HG03196 (cell line): ENCODE measurements at regions not wholly inside any gene's neighbourhood (a gene's known extent, or its start where the extent isn't known, plus 50 kb on each side); places are given as distances from the start of the nearest gene placed in this dataset.

ENCODE experiments used
- ATAC-seq: cut with Tn5 transposase; IDR thresholded peaks from one replicate; pipeline ENCODE4 v1.9.1; 2021; ENCODE audit not compliant: unreplicated experiment

DNA sequence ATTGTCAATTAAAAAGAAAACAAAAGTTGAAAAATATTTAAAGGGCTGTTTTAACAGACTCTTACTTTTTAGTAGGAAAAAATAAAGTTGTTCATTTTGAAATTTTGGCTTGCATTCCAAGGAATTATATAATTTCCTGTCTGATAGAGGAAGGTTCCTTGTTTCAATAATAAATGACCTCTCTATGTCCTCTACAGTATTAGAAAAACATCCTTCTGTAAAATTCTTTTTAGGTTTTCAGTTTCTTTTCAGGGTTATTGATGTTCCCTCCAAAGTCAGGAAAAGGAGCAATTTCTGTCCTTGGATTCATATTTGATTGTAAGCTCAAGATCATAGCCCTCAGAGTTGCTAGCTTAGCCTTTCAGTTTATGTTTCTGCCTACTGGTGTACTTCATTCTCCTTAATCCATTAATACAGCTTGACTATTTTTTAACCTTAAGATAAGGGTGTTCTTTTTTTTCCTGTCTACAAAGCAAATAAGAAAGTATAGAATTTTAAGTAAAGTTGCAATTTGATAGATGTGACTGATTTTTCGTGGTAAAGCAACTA is 125.2 kb upstream of the COL3A1 start:
- no peak for ATAC-seq

DNA sequence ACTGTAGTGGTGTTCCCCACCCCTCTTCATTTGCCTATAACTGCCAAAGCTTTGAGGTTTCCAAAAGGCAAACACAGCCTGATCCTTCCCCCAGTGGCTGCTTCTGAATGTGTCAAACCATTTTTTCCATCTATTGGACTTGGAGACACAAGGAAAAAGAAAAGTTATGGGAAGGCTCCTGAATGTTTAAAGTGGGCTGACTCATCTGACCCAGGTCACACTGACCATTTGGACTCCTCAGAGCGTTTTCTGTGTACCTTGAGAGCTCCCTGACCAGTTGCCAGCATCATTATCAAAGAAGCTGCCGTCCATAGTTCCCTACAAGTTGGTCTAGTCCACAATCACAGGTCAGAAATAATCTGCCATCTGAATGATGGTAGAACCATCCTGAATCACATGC is 123.4 kb upstream of the COL3A1 start:
- ATAC-seq: no peak

DNA sequence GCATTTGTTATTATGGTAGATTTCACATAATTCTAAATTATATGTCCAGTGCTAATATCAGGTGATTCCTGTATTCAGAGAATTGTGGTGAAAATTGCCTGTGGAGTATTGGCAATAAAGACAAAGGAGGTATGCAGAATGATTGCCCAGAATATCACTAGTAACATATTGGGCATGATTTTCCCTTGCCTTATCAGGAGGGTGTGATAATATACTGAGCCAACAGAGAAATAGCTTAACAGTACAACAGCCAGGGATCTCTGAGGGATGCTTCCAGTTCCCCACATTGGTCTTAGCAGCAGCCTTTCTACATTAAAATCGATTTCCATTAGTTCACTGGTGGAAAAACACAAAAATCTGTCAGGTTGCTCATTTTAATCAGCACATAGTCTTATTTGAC is 122.9 kb upstream of the COL3A1 start:
- no peak for ATAC-seq

DNA sequence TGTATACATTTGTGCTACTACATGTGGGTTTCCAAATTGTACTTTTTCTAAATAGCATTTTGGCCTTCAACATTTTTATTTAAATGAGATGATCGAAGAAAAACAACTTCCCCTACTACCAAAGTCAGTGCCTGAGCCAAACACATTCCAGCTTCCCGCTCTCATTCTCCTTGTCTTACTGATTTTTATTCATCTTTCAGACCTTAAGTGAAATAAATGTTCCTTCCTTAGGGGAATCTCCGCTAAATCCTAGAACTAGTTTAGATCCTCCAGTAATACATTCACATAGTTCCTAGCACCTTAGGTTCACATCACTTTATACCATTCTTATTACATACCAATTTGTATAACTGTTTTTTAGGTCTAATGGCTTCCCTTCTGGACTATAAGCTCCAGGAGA is 122.3 kb upstream of the COL3A1 start:
- ATAC-seq: no peak

DNA sequence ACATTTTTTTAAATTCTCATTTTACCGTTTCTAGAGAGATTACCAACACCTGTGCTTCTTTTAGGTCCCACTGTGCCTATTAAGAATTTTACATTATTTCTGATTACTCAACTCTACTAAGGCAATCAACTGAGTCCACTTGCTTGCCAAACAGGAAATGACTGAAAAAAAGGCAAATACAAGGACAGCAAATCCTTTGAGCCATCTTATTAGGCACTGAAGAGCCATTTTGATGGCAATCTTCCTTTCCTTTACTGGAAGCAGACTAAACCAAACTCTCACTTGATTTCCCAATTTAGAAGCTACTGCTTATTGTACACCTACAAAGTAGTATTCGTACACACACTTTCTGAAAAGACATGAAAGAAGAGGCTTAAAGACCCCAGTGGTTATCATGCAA is 121.4 kb upstream of the COL3A1 start:
- ATAC-seq: no peak

DNA sequence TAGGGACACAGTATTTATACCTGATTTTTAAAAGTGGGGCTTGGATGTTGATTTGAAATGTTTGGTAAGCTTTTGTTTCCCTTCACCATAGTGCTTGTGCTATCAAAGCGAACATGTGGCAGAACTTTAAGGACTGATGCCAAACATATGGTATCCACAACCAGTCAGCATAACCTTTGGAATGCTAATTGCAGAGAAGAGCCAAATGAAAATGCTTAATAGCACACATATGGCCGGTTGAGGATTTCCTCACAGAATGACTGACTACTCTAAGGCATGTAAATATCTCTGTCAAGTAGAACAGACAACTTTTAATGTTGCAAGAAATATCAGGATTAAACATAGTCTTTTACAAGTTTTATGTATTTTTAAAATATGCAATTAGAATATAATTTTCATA is 120.9 kb upstream of the COL3A1 start:
- ATAC-seq: no peak

DNA sequence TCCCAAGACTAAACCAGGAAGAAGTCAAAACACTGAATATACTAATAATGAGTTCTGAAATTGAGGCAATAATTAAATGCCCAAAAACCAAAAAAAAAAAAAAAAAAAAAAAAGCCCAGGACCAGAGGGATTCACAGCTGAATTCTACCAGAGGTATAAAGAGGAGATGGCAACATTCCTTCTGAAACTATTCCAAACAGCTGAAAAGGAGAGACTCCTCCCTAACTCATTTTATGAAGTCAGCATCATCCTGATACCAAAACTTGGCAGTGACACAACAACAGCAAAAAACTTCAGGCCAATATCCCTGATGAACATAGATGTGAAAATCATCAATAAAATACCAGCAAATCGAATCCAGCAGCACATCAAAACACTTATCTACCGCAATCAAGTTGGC is 108.5 kb upstream of the COL3A1 start:
- ATAC-seq: no peak

DNA sequence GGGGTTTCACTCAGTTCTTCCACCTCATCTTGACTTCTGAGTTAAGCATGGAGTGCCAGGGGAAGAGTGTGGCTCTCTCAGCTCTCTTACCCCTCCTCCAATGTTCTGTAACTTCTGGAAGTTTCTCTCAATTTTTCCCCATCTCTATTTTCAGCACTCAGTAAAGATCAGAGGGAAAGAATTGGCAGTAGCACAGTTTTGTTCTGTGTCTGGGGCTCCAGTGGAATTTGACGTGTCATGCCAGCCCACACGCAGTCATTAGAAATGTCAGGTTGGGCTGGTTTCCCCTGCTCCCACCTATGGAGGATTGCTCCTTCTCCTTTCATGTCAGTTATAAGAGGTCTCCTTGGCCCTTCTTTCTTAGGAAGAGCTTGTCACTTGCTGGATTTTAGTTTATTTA is 104.6 kb upstream of the COL3A1 start:
- no peak for ATAC-seq

DNA sequence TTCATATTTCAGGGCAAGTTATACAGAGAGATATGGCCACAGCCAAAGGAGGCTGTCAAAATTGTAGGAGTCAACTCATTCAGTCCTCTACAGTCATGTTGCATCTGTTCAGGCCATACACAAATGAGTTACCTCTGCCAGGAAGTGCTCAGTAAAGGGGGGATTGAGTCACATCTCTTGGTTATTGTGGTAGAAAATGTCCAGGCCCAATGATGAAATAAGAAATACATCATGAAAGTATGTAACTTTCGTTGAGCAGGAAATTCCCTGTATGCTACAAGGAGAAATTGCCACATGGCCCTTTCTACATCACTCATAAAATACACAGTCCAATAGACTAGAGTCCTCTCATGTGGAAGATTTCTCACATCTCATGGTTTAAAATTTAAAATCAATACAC is 103.9 kb upstream of the COL3A1 start:
- no peak for ATAC-seq

DNA sequence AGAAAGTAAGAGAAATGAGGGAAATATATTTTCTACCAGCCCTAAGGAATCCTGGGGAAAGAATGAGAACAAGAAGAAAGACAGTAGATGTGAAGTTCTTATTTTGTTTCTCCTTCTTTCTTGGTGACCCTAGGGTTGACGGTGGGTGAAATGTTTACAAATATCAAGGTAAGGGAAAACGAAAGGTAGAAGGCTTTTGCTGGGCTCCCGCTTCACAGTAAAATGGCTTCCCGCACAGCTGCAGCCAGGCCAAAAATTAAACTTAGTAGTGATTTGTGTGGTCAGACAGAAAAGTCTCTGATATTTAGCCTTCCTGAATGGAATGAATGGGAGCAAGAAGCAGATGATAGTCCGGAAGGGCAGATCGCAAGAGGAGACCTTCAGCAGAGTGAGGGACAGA is 99.1 kb upstream of the COL3A1 start:
- no peak for ATAC-seq

DNA sequence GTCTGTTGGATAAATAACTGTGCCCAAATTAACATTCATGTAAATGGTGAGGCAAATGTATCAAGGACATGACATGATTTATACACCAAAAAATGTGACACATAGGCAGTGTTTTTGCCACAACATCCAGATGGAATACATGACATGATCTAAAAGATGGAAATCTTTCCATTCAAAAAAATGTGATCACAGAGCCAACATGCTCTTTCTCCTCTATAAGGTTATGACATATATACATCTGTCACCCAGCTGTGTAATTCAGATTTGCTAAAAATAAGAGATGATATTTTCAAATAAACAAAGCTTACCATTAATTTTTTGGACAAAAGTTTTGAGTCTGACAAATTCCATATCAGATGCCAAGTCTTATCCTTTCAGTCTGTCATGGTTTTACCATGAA is 95.5 kb upstream of the COL3A1 start:
- ATAC-seq: no peak

DNA sequence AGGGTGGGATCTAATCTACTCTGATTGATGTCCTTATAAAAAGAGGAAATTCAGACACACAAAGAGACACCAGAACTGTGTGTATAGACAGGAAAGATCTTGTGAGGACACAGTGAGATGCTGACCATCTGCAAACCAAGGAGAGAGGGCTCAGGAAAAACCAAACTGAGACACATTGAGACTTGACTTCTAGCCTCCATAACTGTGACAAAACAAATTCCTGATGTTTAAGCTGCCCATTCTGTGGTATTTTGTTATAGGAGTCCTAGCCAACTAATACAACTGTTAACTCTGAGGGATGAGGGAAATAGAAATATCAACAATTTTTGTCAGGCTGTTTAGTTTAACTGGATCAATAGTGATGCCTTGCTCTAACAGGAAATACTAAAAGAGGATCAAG is 93.4 kb upstream of the COL3A1 start:
- no peak for ATAC-seq

DNA sequence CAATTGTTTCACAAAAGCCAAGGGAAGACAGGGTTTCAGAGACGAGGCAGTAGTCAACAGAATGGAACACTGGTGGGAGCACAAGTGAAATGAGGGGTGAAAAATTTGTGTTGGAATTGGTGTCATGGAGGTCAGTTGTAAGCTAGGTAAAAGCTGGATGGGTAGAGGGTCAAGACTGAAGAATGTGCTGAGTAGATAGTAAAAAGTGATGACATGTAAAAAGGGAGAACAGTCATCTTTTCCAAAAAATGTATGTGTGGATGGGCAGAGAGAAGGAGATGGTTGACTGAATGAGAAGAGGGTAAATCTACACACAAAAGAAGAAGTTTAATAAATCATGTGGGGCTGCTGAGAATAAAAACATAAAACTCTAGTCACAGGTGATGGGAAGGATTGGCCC is 92.7 kb upstream of the COL3A1 start:
- ATAC-seq: no peak

DNA sequence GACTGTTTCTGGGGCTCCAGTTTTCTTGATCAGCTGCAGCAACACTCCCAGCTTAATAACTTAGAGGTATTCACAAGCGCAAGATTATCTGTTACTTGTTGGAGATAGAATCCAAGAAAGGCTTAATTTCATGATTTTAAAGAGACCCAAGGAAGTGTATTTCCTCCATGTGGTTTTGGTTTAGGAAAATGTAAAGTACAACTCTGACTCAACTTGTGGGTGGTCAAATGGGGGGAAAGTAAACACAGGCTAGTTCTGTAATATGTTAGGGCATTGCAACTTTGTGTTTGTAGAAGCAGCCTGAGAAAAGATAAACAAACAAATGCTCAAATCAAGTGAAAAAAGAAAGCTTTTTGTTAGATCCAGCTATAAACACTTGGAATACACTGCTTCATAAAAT is 90.1 kb upstream of the COL3A1 start:
- ATAC-seq: no peak

DNA sequence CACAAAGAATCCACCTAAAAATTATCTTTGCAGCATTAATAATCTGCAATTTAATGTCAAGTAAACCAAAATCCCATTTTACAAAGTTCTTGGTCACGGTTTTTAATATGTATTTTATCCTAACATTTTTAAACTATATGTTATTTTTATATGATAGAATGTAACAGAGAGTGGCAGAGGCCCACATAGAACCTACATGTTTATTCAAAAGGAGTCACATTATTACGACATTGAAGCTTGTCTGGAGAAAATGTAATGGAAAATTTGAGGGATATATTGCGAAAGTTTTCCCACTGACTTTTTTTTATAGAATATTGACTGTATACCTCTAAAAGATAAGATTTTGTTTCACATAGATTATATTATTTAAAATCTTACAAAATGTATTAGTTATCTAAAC is 89.7 kb upstream of the COL3A1 start:
- no peak for ATAC-seq

DNA sequence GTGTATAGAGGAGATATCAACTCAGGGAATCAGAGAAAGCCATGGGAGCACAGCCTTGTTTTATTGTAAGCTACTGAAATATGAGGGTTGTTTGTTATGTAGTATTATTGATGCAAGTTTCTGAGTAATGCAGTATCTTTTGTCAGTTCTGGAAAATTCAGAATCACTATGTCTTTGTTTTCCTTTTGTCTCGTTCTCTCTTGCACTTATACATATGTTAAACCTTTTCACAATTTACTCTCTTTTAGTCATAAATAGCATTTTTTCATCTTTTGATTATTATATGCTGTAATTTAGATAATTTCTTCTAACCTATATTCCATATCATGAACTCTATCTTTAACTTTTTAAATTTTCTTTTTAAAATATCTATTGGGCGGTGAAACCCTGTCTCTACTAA is 85.0 kb upstream of the COL3A1 start:
- ATAC-seq: no peak

DNA sequence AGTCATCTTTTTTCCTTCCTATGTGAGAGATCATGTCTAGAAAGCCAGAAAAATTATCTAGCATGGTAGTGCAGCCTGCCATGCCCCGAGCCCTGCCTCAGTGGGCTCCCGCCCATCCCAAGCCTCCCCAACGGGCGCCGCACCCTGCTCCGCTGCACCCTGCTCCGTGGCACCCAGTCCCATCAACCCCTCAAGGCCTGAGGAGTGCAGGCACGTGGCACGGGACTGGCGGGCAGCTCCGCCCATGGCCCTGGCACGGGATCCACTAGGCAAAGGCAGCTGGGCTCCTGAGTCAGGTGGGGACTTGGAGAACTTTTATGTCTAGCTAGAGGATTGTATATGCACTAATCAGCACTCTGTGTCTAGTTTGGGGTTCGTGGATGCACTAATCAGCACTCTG is 83.4 kb upstream of the COL3A1 start:
- ATAC-seq: no peak

DNA sequence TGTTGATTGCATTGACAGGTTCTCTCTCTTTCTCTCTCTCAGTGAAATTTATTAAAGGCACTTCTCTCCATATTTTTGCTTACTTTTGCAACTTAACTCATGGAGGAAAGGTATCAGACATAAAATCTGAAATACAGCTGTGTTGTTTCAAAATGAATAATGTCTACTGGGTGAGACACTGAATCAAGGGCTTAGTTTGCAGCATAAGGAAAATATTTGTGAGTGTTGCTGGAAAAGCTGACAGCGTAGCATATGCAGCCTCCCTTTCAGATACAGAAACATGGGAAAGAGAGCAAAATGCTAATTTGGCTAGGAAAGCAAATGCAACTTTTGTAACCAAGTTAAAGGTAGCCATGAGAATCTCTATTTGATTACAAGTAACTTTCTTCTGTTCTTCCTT is 81.5 kb upstream of the COL3A1 start:
- no peak for ATAC-seq

DNA sequence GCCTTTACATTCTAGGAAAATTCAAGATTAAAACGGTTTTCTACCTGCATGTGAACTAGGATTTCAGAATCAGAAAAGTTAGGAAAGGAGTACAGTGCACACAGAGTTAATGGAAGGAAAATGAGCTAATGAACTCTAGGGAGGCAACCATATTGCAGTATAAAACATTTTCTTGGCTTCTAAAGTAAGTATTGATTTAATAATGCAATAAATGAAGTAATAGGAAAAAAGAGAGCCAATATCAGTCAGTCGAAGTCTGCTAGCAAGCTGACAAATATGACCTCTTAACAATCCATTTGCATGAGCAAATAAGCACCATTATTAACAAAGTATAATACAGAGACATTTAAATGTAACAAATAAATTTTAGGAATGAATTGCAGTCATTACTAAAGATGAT is 80.2 kb upstream of the COL3A1 start:
- no peak for ATAC-seq

DNA sequence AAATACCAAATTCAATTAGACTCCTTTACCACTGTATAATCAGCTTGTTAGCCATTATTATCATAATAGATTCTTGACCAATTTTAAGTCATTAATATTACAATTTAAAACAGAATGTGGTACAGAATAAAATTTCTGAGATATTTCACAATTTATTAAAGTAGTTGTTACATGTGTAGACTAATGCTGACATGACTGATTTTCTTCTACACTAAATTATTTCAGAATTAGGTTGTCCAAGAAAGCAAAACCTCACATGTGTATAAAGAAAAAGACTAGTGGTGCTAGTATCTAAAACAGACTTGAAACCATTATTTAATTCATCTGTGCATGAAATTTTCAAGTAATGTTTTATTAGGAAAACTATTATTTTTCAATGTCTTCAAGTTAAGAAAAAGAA is 79.2 kb upstream of the COL3A1 start:
- ATAC-seq: no peak

DNA sequence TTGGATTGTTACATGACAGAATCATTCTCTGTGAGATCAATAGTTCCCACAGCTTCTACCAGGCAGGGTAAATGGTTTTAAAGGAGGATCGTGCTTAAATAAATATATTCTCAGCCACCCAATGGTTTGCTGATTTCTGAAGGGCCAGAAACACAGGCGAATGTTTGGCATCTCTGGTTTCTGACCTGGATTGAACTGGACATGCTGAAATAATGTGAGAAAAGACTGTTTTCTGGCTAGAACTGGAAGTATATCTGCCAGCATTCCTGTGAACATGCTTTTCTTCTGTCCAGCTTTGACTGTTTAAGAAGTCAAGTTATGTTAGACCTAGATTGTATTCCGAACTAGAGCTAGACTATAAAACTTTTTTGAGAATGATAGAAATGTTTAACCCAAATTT is 77.1 kb upstream of the COL3A1 start:
- ATAC-seq: no peak

DNA sequence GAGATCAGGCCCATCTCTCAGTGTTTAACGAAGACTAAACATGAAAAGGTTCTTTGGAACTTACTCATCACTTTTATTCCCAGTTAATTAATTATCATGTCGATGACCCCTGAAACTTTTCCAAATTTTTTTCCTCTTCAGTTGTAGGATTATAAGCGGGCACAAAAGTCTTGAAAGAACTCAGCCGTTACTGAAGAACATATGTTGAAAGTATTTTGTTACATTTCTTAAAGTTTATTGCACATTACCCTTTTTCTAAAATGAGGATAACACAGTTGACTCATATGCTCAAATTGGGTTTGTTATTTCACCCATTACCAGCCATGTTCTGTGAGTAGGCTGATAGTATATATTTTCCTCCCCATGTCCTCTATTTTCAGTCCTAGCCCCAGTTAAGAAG is 75.9 kb upstream of the COL3A1 start:
- ATAC-seq: no peak

DNA sequence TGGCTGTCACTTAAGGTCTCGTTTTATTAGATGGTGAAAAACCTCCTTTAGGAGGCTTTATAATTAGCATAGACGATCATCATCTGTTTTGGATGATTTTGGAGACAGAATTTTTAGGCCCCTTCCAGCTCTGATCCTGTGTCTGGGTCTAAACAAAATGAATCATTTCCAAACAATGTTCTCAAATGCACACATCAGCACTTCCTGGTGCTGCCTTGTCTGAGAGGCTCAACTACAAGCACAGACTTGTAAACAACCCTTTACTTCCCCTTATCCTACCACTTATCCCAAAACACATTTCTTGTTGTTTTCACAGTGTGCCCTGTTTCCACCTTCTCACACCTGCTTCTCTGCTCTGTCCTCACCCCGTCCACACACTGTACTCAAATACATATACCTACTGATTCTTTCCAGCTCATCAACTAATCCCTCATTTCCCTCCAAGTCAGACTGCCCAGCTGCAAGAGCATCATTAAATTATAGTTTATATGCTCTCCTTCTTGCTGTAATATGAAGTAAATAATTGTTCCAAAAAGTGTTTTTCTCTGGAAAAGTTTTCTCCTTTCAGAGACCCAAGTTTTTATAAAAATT is 71.2 kb upstream of the COL3A1 start:
- ATAC-seq: no peak

DNA sequence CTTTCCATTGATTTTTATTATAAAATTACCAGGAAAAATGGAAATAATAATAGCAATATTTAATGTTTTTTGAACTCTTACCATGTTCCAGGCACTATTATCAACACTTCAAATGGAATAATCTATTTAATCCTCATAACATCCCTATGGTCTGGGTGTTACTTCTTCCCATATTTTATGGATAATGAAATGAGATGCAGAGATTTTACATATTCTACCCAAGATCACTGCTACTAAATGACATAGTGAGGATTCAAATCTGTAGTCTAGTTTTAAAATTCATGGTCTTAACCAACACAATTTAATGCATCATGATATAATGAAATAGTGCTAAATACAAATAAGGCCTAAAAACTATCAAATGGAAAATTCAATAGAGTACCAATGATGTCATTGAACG is 70.4 kb upstream of the COL3A1 start:
- no peak for ATAC-seq
